ENCODE measurements at regions not wholly inside any gene's neighbourhood (a gene's known extent, or its start where the extent isn't known, plus 50 kb on each side); places are given as distances from the start of the nearest gene placed in this dataset.

DNA sequence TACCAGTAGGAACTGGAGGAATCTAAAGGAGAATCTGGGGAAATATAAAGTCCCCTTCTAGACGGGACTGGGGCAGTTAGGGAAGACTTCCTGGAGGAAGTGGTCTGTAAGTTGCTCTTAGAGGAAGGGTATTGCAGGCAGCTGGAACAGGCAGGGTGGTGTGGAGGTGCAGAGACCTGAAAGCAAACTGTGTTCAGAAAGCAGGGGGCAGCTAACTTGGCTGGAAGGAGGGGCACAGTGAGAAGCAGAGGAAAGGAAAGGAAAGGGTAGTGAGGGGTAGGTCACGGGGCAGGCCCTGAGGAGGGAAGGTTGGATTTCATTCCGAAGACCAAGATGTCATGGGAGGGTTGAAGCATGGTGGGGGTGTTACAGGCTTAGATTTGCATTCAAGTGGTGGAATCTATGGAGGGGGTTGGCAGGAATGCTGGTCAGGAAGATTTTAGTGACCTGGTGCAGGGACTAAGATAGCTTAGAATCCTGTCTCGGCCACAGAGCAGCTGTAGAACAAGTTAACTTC is 240.7 kb downstream of the FOXD2 start:
- no peak for TF ChIP-seq POLR2A (IDR thresholded peaks at IDR 0.05)
- TF ChIP-seq, protein P1, sequence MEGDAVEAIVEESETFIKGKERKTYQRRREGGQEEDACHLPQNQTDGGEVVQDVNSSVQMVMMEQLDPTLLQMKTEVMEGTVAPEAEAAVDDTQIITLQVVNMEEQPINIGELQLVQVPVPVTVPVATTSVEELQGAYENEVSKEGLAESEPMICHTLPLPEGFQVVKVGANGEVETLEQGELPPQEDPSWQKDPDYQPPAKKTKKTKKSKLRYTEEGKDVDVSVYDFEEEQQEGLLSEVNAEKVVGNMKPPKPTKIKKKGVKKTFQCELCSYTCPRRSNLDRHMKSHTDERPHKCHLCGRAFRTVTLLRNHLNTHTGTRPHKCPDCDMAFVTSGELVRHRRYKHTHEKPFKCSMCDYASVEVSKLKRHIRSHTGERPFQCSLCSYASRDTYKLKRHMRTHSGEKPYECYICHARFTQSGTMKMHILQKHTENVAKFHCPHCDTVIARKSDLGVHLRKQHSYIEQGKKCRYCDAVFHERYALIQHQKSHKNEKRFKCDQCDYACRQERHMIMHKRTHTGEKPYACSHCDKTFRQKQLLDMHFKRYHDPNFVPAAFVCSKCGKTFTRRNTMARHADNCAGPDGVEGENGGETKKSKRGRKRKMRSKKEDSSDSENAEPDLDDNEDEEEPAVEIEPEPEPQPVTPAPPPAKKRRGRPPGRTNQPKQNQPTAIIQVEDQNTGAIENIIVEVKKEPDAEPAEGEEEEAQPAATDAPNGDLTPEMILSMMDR (IDR thresholded peaks at IDR 0.05): no peak

All from esophagus squamous epithelium (tissue), 4 donors.